Hematopoietic multipotent progenitor cell treated with erythropoietin and hydrocortisone succinate and interleukin-3 and kit ligand, for 15 days (in vitro differentiated cells): ENCODE measurements at regions not wholly inside any gene's neighbourhood (a gene's known extent, or its start where the extent isn't known, plus 50 kb on each side); places are given as distances from the start of the nearest gene placed in this dataset.
"Not testable (repeated sequence)": the region's sequence is repeated elsewhere in the genome, so short reads cannot be mapped to it uniquely, and the experiment has no call there.

Experiments used
- DNase-seq: peaks from one replicate; pipeline ENCODE4 v3.0.0-alpha.2; 2015; ENCODE audit warnings: low spot score

DNA sequence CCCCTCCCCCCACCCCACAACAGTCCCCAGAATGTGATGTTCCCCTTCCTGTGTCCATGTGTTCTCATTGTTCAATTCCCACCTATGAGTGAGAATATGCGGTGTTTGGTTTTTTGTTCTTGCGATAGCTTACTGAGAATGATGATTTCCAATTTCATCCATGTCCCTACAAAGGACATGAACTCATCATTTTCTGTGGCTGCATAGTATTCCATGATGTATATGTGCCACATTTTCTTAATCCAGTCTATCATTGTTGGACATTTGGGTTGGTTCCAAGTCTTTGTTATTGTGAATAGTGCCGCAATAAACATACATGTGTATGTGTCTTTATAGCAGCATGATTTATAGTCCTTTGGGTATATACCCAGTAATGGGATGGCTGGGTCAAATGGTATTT lies 308.2 kb downstream of the ZNF536 start:
- DNase-seq, result not testable (repeated sequence)

DNA sequence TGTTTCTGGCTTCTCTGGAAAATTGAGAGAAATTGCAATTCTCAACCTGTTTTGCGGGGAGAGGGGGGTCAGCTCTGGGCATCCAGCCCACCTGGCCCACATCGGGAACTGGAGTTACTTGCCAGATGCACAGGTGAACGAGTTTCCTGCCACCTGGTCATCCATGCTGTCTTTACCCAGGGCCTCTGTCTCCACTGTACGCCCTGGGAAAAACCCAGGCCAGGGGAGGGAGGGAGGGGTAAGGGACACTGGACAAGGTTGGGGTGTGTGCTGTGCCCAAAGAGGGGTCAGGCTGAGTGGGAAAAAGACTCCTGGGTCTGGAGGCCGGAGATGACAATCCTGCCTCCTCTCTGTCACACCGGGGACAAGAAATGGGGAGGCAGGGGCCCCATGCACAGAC lies 307.6 kb downstream of the ZNF536 start:
- DNase-seq, result no peak

DNA sequence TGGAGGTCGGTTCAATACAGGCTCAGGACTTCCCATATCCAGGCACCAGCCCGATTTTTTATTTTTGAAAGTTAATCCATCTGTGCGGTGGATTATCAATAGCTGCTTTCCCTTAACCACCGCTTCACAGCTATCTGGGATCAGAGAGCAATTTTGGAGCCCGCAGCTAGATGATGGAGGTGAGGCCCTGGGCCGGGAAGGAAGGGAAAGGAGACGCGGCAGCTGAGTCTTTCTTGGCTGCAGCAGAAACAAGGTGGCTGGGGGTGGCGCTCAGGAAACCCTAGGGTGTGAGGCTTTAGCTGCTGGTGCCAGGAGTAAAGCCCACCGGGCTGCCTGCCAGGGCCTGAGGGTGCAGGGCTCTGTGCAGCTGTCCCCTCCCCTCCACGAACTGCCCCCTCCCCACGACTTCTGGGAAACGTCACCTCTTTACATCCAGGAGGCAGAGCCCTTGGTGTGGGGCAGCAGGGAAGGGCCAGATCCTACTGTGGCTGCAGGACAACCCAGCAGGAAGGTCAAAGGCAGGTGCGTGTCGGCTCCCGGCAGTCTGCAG lies 307.0 kb downstream of the ZNF536 start:
- no peak for DNase-seq

DNA sequence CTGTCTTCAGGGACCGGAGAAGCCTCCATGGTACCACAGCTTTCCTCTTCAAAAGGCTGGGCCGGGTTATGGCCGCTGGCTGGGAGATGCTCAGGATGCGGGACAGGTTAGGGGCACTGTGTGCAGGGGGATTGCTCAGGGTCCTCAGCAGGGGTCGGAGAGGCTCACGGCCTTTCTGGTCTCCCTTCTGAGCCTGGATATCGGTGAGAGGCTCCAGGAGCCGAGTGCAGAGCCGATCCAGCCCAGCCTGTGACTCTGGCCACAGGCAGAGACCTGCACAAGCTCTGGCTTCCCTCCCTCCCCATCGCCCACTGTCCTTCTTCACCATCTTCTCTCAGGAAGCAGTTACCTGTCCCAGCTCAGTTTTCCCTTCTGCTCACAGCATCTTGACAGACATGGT lies 306.0 kb downstream of the ZNF536 start:
- DNase-seq, result no peak

DNA sequence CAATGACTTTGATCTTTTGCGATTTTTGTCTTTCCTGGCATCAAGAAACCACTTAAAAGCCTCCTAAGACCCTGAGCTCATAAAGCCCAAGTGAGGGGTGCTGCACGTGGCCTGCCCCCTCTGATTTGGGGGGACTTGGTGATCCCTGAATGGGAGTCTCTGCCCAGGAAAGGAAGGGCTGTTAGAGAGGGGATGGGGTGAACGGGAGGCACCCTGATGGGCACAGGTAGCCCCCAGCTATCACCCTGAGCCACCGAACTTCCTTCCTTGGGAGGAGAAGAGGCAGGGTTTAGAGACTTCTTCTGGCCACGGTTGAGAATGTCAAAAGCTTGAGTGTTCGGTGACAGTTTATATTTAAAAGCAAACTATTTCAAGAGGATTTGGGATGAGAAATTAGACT lies 305.5 kb downstream of the ZNF536 start:
- no peak for DNase-seq

DNA sequence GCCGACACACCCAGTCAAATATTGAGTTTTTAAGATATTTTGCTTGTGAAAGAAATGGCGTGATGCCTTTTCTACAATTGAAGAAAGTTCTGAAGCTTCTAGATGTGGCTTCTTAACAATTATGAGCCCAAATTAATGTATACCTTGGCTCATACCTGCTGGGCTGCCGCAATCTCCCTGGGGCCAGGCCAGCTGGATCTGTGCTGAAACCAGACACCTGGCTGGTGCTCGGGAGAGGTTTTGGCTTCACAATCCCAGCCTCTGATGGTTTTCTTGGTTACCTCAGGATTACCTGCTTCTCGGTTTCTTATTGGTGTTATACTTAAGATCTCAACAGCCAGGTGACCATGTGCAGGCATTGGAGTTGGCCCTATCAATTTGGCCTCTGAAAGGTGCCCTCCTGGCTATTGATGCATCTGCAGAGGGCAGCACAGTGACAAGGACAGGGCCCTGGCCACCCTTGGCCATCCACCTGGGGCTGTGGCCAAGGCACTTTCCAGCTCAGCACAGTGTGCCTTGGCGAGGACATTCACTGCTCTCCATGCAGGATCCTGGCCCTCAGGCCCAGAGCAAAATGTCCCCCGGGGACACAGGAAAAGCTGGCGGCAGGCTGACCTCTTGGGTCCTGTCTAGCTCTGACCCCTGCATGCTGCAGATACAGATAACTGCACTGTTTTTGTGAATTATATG lies 305.0 kb downstream of the ZNF536 start:
- no peak for DNase-seq

DNA sequence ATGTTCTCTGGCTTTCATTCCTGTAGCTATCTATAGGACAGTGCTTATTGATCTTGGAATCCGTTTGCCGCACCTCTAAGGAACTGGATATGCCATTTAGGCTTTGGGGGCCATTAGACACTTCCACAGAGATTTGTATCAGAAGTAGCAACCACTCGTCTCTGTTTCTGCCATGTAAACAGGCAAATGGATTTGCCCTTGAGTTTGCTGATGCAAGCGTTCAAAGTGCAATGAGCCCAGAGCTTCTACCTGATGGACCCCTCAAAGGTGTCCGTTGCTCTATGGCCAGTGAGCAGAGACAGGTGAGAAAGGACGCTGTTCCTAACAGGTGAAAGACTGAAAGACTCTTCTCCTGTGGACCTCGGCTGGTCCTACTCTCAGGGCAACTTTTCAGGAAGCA lies 302.9 kb downstream of the ZNF536 start:
- no peak for DNase-seq

DNA sequence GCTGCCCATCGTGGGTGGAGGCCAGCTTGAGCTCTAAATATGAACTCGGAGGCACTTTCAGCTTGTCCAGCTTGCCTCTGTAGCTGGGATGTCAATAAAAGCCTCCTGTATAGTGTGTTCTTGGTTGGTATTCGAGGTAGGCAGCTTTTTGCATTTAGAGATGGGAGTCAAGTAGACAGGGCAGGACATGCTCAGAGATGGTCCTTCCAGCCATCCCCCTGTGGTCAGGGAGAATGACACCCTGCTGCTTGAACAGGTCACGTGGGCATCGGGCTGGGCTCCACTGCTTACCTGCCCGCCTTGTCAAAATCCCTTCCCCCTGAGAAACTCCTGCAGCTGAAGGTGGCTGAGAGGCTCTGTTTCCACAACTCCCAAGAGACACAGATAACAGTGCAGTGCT lies 302.5 kb downstream of the ZNF536 start:
- DNase-seq, result no peak

DNA sequence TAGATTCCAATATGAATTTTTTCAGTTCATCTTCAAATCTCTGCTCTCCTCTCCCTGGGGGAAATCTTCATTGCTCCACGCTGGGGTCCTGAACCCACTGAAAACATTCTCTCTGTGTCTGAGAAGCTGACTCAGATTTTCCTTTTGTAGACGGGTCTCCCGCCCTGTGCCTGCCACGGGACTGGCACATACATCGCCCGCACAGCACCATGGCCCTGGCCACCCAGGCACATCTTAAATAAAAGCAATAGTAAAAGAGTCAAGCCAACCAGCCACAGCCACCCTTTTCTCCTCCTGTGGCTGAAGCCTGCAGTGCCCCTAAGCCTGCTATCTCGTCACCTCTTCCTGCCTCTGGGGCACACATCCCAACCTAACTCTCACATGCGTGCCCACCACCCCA lies 301.2 kb downstream of the ZNF536 start:
- DNase-seq, result no peak

DNA sequence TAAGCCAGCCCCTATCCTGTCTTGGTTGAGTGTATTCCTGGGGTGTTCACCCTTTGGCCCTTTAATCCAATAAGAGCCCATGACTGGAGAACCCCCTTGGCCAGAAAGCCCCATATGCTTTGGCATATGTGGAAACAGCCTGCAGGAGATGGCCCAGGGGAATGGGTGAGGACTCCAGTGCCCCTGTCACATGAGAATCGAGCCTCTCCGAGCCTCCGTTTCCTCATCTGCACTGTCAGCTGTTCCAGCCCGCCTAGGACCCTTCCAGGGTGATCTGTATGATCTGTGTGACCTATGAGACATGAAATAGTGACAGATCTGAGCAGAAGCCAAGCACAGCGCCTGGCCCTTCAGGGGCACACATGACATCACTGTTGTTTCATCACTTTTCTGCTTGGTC lies 300.7 kb downstream of the ZNF536 start:
- no peak for DNase-seq

DNA sequence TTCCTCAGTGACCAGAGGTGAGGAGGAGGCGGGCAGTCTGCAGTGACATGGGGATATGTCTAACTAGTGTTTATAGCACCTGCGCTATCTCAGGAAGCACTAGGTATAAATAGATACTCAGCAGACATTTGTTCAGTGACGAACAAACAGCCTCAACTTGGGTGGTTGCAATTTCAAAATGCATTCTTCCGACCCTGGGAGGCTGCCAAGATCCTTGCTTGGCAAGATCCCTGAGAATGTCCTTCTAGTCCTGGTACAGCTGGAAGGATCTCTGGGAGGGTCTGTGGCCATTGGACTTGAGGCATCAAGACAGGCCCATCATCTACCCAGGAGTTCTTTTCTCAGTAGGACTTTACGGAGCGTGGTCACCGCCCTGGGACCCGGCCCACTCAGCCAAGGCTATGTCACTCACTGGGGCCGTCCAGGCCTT lies 299.5 kb downstream of the ZNF536 start:
- no peak for DNase-seq

DNA sequence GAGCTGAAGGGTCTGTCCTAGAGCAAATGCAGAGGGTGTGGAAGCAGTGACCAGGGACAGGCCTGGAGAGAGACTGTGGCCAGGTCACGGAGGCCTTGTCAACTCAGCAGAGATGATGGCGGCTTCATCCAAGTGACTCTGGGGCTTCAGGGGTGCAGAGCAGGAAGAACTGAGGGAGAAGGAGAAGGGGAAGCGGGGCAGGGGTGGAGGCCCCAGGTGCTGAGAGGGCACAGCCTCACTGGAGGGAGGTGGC lies 299.1 kb downstream of the ZNF536 start:
- no peak for DNase-seq

DNA sequence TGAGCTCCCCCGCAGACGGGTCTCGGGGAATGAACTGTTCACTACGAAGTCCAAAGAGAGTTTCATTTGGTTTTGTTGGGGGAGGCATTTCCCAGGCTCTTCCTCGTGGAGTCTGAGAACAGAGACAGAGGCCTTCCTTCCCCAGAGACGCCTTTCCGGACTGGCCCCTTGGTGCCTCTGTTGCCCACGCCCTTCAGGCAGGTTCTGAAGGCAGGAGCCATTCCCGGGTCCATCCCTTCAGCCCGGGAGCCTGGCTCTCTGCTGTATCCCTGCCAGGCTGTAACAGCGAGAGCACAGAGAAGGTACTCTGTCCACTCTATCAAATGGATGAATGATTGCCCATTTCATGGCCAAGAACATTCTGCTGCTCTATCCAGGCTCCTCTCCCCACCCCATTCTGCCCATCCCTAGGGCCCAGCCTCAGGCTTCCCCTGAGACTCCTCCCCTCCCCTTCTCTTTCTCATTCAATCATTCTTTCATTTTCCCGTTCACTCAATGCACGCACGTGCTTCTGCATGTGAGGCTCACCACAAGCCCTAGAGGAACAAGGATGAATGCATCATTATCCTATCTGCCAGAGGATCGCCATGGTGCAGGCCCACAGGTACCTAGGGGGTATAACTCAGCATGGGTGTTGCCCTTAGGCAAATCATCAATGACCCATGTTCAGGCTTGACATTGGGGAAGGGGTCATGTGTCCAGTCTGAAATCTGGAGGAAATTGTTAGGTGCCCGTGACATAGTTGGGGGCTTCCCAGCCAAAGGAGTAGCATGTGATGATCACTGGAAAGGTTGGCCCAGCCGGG lies 298.6 kb downstream of the ZNF536 start:
- DNase-seq, result no peak

DNA sequence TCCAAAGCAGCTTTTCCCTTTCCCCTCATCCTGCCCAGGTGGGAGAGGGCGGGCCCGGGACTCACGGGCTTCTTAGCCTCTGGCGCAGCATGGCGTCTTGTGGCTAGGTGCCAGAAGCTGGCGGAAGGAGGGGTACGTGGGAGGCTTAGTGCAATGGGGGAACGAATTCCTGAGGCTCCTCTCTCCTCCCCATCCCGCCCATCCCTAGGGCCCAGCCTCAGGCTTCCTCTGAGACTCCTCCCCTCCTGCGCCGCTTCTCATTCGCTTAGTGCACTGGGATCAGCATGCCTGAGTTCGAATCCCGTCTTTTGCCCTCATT lies 297.8 kb downstream of the ZNF536 start:
- no peak for DNase-seq

DNA sequence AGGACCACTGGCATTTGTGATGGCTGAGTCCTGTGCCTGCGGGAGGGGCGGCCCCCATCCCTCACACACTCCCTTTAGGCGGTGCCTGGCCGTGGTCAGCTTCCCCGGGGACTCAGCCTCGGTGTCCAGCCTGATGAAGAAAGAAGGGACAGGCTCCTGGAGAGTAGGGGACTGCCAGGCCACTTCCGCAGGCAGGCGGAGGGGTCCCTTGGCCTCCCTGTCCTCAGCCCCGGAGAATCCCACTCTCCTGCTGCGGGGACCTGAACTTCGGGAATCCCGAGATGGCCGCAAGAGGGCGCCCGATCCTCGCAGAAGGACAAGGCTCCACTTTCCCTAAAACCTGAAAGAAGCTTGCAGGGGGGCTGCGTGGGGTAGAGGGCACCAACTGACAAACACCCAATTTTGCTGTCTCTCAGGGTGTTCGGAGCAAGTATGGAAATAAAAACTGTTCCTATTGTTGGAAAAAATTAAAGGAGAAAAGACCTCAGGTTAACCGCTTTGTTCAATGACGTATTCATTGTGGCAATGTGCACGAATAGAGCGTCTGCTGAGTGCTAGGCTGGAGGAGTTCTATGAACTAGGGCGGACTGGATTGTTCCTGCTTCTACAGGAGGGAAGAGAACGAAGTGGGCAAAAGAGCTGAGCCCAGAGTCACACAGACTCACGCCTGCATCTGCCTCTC lies 297.3 kb downstream of the ZNF536 start:
- peak; percentile 33 for DNase-seq

DNA sequence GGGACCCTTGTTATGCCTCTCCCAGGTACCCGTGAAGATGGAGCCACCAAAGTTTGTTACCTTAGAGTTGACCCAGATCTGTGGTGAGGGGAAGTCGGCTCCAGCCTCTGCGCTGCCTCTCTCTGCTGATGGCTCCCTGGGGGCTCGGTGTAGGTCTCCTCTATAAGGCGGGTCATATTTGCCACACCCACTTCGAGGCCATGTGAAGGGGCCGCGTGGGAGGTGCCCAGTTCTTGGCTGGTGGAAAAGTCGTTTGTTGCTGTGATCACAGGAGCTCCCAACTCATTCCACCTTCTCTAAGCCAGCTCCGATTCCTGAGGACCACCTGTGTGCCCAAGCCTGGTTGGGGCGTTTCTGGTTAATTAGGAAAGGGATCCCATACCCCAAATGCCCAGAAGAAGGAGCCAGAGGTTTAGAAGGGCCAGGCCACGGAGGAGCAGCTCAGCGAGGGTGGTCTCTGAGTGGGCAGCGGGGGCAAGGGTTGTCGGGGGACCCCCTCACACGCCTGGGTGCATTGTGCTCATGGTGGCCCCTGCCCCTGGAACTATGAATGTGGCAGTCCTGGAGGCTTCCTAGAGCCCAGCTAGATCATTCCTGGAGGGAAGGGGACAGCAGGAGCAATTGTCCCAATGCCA lies 296.5 kb downstream of the ZNF536 start:
- no peak for DNase-seq

DNA sequence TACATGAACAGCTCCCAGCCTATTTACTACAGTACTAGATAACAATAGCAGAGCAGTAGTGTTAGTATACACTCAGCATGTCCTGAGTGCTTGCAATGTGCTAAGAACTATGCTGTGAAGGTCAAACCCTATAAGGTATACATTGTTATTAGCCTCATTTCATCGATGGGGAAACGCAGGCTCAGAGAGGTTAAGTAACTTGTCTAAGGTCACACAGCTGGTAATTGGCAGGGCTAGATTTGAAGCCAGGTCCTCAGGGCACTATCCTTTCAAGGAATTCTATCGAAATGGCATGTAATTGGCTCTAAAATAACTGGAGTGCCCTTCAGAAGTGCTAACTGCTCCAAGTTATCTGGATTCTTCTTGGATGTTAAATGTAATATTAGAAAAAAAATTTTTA lies 295.6 kb downstream of the ZNF536 start:
- no peak for DNase-seq

DNA sequence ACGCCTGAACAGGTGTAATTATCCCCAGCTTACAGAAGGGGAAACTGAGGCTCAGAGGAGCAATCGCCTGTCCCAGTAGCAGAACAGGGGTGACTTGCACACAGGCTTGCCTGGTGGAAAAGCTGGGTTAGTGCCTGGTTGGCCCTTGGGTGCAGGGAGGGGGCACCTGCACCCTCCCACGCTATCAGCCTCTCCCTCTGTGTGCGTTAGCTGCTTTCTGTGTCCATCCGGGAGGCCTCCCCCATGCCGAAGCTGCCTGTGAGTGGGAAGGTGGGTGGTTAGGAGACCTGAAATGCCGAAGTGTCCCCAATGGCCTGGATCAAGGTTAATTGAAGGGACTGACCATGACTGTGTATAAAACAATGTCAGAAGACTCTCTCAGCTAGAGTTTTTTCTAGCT lies 295.0 kb downstream of the ZNF536 start:
- DNase-seq, result no peak

DNA sequence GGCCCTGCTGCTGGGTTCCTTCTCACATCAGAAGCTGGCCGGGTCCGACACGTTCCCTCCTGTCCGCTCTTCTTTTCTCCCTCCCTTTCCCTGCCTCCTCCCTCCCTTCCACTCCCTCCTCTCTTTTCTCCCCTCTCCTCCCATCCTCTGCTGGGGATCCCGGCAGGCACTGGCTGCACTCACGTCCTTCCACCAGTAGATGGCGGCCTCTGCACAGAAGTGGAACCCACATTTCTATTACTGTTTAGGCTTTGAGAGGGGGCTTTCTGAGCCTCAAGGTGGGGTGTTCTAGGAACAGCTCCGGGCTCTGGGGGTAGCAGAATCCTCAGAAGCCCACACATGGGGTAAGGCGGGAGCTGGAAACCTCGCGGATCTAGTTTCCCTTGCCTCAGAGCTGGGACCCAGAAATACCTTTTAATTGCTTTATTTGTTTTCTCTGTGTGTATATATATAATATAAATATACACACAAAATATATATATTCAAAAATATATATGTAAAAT lies 294.2 kb downstream of the ZNF536 start:
- peak; percentile 9 for DNase-seq

DNA sequence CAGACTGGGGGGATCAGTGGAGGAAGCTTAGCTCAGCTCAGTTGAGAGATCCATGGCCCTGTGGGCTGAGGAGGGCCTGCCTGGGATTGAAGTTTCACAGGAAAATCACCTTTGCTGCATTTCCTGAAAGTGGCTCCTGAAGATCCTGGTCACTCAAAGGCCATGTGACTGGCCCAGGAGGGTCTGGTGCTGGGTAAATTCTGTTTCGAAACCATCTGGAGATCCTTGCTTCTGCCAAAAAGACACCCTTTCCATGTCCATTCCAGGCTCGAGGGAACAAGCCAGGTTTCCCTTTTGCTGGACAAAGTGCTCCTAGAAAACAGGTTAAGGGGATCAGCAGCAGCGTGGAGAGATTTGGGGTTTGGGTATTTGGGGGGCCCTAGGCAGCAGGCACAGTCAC lies 293.3 kb downstream of the ZNF536 start:
- DNase-seq, result no peak

DNA sequence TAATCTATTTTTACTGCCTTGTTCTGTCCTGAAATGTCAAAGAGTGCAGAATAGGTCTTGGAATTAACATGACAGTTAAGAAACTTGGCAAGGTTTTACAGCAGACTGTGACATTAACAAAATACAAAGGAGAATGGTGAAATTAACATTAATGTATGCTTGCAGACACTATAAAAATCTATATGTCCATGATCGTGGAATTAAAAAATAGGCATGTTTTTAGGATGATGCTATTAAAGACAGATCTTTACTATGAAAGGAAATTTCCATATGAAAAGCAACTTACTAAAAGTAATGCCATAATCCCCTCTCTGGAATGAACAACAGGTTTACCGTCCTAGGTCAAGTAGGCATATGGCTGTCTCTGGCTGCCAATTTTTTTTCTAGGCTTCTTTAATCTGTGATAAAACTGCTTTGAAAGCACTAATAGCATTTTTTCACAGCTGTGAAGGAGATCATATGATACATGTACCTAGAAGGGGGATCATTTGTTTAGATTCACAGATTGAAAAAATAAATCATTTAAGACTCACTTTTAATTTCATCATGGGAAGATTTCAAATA lies 291.5 kb downstream of the ZNF536 start:
- DNase-seq, result no peak

DNA sequence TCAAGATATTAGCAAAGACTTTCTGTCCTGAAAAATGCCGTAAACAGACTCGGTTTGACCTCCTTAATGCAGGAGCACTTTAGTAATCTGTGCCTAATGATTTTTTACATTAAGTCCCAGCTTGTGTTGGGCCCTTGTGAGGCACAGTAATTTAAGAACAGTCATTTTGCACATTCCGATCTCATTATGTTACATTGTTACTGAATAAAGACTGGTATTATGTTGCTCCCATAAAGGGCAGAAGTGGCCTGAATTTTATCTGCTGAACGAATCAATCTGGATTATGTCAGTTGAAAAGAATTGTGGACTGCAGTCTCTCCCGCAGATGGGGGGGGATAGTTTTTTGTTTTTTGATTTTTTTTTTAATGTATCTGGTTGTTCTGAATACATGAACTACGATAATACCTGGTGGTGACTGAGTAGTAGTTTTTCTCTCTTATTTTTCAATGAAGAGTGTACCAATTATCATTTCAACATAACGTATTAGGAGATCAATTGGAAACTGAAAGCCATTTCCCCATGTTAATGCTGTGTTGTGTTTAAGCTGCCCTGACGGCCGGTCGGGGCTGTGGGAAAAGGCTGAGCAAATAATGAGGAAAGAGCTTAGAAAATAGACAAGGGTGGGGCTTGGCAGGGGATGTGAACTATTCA lies 290.2 kb downstream of the ZNF536 start:
- DNase-seq, result no peak
